GM19463 (cell line): ENCODE measurements at regions not wholly inside any gene's neighbourhood (a gene's known extent, or its start where the extent isn't known, plus 50 kb on each side); places are given as distances from the start of the nearest gene placed in this dataset.

Source experiments
- ATAC-seq: cut with Tn5 transposase; IDR thresholded peaks from one replicate; pipeline ENCODE4 v1.9.1; 2021; ENCODE audit warnings: mild to moderate bottlenecking, moderate library complexity; ENCODE audit not compliant: unreplicated experiment

DNA sequence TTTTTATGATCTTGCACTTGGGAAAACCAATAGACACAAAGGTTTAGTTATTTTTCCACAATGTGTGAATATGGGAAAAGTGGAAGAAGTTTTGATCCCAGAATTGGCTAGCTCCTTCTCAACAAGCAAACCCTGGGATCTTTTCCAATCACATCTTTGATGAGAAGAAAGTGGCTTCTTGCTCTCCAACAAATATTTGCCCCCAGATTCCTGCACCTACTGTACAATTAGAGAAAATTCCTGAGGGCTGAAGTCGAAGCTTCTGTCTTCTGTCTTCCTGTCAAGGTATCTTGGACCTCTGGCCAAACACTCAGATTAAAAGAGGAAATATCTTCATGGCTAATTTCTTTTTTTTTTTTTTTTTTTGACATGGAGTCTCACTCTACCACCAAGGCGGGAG is 113.1 kb upstream of the SLC45A1 start:
- ATAC-seq = no peak

GRCh38 chr1:8203551-8203950 is 114.4 kb upstream of the SLC45A1 start:
- no peak for ATAC-seq

DNA sequence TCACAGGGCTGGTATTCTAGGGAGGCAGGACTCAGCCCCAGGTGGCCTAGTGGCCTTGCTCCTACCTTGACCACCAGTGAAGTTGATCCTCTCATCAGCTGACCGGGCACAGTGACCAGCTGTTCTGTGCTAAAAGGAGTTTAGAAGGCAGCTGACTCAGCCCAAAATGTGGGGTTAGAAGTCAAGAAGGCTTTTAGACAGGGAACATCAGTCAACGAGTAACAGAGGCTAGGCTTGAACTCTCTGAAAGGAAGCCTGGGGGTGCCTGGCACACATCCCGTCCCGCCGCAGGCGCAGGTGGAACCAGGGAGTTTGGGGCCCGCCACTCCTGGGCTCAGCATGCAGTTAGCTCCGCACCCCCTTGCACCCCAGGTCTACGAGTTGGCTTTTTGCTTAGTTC is 114.9 kb upstream of the SLC45A1 start:
- no peak for ATAC-seq

DNA sequence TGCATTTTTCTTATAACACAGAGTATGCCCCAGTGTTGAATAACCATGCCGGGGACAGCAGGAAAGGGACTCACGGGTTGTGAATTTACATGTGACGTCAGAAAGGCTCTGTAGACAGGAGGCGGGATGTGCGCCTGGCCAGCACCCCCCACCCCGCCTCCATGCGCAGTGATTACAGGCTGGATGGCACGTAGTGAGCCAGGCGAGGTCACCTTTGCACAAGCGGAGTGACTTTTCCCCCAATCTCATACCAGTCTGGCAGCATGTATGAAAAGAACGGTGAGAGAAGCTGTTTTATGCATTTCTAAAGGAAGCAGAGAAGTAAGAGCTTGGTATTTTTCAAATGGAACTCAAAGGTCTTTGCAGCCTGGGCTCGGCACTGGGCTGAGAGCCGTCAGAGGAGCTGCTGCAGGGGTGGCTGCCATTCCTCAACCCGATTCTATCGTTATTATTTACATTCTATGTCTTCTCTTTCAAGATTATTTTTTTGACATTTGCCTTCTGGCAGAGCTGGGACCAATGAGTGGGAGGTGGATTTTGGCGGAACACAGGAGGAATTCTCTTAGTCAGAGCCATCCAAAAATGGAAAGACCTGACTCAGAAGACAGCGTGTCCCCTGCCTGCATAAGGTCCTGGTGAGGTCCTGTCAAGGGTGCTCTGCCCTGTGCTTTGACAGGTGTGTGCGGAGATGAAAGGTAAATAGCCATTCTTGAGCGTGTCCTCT is 115.6 kb upstream of the SLC45A1 start:
- no peak for ATAC-seq

- no peak for ATAC-seq
These were observed 116.5 kb upstream of the SLC45A1 start for GRCh38 chr1:8201331-8201861.

GRCh38 chr1:8200317-8201115 is 117.4 kb upstream of the SLC45A1 start:
- ATAC-seq = no peak

DNA sequence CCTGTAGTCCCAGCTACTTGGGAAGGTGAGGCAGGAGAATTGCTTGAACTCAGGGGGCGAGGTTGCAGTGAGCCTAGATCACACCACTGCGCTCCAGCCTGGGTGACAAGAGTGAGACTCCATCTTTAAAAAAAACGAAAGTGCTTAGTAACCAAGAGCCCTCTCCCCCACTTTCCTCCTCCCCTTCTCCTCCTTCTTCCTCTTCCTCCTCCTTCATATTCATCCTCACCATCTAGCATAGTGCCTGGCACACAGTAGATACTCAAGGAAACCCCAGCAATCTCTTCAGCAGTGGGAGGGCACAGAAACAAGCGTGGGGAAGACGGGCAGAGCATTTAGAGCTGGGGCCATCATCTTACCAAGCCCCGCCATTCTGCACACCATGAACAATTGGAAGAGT is 119.4 kb upstream of the SLC45A1 start:
- ATAC-seq = no peak

GRCh38 chr1:8197493-8198282 is 120.2 kb upstream of the SLC45A1 start:
- ATAC-seq = no peak

- no peak for ATAC-seq
These were observed 123.3 kb upstream of the SLC45A1 start for GRCh38 chr1:8194481-8195227.

- ATAC-seq = no peak
These were observed 124.0 kb upstream of the SLC45A1 start for GRCh38 chr1:8193840-8194406.

- no peak for ATAC-seq
These were observed 126.4 kb upstream of the SLC45A1 start for GRCh38 chr1:8191474-8191873.

DNA sequence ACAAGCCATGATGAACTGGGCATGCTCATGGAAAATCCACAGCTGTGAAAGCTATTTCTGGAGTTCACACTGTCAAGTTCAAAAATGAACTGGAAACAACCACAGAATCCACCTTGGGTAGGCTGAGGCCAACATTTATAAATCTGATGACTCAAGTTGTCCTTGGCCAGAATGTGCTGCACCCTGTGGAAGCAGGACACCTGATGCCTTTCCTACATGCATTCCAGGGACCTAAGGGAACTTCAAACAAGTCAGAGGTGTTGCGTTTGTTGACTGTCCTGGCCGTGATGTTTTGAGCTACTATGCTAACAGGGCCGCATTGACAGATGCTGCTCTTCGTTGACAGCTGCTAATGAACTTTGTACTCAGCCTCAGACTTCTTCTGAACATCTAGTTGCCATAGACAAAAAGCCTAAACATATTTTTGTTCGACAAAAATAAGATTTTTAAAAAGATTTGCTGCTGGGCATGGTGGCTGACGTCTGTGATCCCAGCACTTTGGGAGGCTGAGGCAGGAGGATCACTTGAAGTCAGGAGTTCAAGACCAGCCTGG is 127.9 kb upstream of the SLC45A1 start:
- no peak for ATAC-seq

DNA sequence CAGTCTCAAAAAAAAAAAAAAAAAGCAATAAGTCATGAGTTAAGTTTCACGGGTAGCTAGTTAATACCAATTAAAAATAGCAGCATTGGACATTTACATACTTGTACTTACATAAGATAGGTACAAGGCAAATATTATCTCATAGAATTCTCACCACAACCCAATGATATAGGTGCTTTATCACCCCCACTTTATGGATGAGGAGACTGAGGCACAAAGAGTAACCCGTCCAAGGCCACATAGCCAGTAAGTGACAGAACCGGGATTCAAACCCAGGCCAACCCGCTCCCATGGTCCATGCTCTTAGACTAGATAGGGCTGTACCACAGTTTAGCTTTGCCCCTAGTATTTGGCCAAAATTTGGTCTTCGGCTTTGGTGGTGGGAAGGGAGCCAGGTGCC is 132.5 kb upstream of the SLC45A1 start:
- no peak for ATAC-seq

DNA sequence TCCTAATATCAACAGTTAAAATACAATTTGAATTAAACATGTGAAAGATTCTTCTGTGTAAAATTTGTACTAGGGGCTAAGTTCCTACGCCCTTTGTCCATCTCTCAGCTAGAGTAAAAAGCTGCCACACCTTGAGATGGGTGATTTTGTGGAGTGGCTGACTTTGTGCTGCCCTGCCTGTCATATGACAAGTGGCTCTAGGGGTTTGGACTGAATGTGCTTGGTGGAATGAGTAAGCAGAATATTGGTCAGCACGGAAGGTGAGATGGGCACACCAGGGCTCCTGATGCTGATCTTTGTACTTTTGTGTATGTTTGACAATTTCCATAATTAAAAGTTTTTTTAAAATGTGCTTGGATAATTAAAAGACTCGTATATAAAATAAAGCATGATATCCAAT is 133.6 kb upstream of the SLC45A1 start:
- no peak for ATAC-seq

GRCh38 chr1:8182034-8182761 is 135.7 kb upstream of the SLC45A1 start:
- no peak for ATAC-seq

DNA sequence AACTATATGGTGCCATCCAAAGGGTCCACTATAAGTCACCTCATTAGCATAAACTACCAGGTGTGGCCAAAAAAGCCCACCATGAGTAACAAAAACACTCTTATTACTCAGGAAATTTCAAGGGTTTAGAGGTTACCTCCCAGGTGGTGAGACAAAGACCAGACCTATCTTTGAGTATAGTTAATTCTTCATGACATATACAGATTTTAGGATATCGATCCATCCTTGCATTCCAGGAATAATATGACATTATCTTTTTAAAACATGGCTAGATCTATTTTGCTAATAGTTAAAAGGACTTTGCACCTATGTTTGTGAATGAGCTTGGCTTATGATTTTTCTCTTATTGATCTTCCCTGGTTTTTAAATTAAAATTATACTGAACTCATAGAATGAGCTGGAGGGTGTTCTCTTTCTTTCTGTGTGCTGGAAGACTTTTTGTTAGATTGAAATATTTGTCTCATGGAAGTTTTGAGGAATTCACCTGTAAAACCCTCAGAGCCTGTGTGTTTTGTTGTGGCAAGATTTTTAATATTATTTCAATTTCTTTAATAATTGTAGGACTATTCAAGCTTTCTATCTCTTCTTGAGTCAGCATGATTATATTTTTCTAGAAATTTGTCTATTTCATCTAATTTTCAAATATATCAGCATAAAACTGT is 138.7 kb upstream of the SLC45A1 start:
- ATAC-seq = no peak

- ATAC-seq = no peak
These were observed 141.6 kb upstream of the SLC45A1 start for GRCh38 chr1:8176279-8176678.

DNA sequence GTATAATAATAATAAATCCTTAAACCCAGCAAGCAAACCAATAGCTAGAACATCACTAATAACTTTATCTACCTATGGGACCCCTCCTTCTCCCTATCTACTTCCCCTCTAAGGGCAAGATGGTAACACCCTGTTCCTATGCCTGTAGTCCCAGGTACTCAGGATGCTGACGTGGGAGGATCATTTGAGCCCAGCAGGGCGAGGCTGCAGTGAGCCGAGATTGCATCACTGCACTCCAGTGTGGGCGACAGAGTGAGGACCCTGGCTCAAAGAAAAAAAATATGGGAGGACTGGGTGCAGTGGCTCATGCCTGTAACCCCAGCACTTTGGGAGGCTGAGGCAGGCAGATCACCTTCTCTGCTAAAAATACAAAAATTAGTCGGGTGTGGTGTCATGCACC is 143.1 kb upstream of the SLC45A1 start:
- no peak for ATAC-seq
